CD4-positive, alpha-beta T cell treated with Interleukin-1 beta for 1 hour (primary cell): ENCODE measurements at regions not wholly inside any gene's neighbourhood (a gene's known extent, or its start where the extent isn't known, plus 50 kb on each side); places are given as distances from the start of the nearest gene placed in this dataset.

Experiments
- DNase-seq, 2 donors: peaks; one replicate each; pipeline ENCODE4 v3.0.0-alpha.2; 2020 to 2022

DNA sequence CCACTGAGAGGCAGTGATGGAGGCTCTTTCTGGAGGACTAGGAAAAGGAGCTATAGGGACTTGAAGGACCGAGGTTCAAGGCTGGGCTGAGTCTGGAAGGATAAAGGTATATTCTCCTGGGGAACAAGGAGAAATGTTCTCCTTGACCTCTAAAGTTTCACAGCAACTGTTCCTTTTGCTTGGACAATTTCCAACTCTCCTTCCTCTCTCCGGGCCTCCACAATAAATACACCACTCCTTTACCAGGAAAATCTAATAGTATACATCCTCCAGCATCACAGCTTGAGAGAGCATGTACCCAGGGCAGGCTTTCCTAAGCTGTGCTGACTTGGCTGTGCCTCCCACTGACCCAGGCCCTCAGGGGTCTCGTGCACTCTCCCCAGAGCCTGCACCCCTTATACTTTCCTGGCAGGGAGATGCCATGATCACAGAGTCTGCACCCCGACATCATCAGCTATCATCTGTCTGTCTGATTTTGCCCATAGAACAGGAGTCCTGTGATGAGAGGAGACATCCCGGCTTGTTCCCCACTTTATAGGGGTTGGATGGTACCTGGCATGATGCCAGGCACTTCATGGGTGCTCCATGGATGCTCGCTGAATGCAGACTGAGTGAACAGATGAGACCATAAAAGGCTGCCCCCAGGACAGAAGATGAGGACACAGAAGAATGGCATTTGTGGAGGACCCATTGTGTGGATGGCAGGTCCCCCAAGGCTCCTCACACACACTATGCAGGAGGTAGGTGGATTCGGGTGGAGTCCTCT lies 582.6 kb upstream of the CDH5 start:
- no peak for DNase-seq

DNA sequence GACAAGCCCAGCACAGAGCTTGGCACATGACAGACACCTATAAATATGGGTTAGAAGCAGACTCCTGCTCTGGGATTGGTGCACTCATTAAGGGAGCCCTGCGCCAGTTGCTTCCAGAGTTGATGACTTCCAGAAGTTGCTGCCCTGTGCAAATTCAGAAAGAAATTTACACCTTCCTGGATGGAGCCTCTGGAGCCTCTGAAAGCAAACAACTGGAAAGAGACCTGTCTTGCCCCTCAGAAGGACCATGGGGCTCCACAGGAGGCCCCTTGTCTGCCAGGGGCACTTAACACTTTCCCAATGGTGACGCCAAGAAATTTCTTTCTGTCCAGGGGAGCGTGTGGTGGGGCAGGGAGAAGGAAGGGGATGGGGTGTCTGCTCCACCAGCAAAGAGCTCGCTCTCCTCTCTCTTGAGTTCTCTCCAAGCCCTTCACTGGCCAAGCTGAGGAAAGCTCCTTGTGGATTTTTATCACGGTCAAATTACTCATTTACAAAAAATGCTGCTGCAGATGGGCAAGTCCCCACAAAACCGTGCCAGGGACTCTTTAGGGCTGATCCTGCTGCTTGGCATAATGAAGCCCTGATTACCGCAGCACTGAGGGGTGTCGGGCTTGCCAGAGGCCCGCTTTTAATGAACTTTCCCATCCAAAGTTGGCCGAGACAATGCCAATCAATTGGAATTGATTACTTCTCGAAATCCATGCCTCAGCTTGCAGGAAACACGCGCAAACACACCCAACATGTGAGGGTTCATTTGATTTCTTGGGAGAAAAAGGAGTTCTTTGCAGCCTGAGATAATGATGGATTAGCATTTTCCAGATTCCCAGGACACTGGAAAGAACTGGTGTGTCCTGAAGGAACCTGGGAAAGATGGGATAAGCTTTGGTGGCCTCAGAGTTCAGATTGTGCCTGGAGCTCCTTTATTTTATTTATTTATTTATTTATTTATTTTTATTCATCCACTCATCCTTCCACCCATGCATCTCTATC lies 583.6 kb upstream of the CDH5 start:
- no peak for DNase-seq

GRCh38 chr16:65781855-65782254 lies 584.6 kb upstream of the CDH5 start:
- no peak for DNase-seq

DNA sequence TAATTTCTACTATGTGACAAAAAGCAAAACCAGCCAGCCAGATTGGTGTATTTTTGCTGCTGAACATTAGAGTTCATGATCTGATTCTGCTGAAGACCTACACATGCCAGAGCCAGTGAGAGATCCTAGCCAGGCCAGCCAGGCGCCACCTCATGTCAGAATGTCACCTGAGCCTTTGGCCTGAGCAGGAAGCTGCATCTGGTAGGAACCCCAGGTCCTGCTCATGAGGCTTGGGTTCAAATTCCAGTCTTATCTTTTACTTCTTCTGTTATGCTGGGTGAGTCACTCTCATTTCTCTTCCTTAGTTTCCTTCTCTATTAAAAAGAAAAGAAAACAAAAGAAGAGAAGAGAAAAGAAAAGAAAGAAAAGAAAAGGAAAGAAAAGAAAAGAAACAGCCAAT lies 585.1 kb upstream of the CDH5 start:
- no peak for DNase-seq

DNA sequence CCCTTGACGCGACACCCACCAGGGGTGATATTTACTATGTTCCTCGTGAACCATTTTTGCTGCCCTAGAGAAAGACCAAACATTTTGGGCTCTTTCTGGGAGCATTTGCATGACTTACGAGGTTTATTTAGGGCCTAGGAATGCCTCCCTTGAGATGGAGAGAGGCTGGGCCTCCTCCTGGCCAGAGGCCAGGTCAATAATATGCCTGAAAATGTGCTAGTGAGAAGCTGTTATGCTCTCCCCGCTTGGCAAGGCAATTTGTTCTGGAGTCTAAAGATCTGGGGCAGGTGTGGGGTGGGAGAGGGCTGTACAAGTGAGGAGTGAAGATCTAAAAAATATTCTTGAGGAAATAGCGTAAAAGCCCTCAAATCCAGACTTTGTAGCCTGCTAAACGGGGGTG lies 587.3 kb upstream of the CDH5 start:
- no peak for DNase-seq

- DNase-seq: no peak
These were observed 589.8 kb upstream of the CDH5 start for GRCh38 chr16:65776639-65777183.

- DNase-seq: no peak
These were observed 590.7 kb upstream of the CDH5 start for GRCh38 chr16:65775829-65776228.

- no peak for DNase-seq
These were observed 592.1 kb upstream of the CDH5 start for GRCh38 chr16:65774350-65774749.

DNA sequence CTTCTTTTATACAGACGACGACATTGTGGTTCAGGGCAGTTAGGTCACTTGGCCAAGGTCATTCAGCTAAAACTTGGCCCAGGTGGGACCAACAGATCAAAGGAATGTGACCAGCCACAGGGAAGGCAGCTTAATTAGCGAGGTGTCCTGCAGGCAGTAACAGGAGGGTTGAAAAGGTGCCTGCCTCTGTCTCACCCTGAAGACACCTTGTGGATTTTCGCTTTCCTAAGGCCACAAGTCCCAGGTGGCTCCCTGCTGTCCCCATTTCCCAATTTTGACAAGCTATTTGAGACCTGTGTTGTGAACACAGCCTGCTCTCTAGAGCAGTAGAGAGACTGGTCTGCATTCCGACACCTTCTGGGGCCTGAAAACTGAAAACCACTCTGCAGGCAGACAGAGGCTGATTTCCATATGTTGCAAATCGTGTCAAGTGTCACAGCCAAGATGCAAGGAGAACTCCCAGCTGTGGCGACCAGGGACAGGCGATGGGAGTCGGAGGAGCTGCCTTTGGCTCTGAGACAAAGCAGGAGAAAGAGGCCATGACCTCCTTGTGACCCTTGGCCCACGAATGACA lies 593.1 kb upstream of the CDH5 start:
- DNase-seq: no peak

- no peak for DNase-seq
These were observed 594.3 kb upstream of the CDH5 start for GRCh38 chr16:65772134-65772732.

GRCh38 chr16:65771707-65772106 lies 594.8 kb upstream of the CDH5 start:
- no peak for DNase-seq

DNA sequence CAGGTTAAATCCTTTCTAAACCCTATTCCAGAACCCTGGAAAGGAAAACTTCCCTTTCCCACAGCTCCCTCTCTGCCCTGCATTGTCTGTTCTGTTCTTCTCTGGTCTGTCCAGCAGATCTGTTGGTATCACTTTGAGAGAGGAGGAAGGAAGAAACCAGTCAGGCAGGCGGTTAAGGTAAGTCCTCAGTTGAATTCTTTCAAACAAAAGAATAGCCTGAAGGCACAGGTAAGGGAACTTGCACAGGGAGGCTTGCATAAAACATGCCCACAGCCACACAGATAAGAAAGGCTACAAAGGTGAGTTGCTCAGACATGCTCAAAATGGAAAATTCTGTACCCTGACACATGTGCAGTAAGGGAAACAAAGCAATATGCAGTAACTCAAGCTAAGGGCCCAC lies 595.7 kb upstream of the CDH5 start:
- no peak for DNase-seq

GRCh38 chr16:65769776-65770438 lies 596.6 kb upstream of the CDH5 start:
- DNase-seq: no peak

DNA sequence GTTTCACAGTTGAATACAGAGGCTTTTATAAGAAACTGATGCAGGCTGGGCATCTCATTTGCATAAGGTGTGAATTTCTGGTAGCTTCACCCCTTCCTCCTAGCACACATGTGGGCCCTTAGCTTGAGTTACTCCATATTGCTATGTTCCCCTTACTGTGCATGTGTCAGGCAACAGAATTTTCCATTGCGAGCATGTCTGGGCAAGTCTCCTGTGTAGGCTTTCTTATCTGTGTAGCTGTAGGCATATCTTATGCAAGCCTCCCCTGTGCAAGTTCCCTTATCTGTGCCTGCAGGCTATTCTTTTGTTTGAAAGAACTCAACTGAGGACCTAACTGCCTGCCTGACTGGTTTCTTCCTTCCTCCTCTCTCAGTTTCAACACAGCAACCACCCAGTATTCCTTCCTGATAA lies 597.4 kb upstream of the CDH5 start:
- DNase-seq: no peak

- DNase-seq: no peak
These were observed 599.4 kb upstream of the CDH5 start for GRCh38 chr16:65767125-65767524.

- DNase-seq: no peak
These were observed 602.7 kb upstream of the CDH5 start for GRCh38 chr16:65763640-65764305.

DNA sequence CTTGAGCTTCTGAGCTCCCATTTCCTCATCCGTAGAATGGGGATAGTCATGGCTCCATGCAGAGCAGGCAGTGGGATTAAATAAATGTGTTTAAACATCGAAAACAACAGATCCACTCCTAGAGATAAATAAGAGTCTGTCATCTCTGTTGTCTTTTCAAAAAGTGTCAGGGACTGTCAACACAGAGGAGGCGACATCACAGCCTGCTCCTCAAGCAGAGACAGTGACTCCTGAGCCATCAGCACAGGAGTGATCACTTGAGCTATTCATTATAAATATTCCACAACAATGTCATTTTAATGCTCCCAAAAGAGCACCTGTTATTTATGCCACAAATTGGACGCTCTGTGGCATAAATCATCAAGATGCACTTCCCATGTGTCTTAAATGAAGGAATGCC lies 605.6 kb upstream of the CDH5 start:
- no peak for DNase-seq

GRCh38 chr16:65758620-65759019 lies 607.9 kb upstream of the CDH5 start:
- DNase-seq: no peak

GRCh38 chr16:65757064-65757463 lies 609.4 kb upstream of the CDH5 start:
- no peak for DNase-seq

GRCh38 chr16:65756163-65756562 lies 610.3 kb upstream of the CDH5 start:
- DNase-seq: no peak

GRCh38 chr16:65754820-65755691 lies 611.4 kb upstream of the CDH5 start:
- DNase-seq: no peak
